AG10803 (cell line): ENCODE measurements at regions not wholly inside any gene's neighbourhood (a gene's known extent, or its start where the extent isn't known, plus 50 kb on each side); places are given as distances from the start of the nearest gene placed in this dataset.

Experiments
- DNase-seq: peaks from one replicate; pipeline ENCODE4 v3.0.0; 2010; ENCODE audit warnings: low read depth
- H3K4me3 ChIP-seq: 2 replicates; pipeline ENCODE4 v1.5.1; 2011; ENCODE audit warnings: mild to moderate bottlenecking, low read length, control low read depth
- CTCF ChIP-seq: conservative IDR thresholded peaks from 2 replicates; pipeline ENCODE4 v1.5.1; 2011; ENCODE audit warnings: mild to moderate bottlenecking, low read length, control low read depth, inconsistent platforms

GRCh38 chr6:67237277-67237676 lies 1397.8 kb upstream of the ADGRB3 start:
- TF ChIP-seq CTCF = no peak
- DNase-seq = no peak
- no peak overlapping the region for H3K4me3 ChIP-seq

GRCh38 chr6:67231092-67231491 lies 1404.0 kb upstream of the ADGRB3 start:
- no peak for DNase-seq
- no peak for TF ChIP-seq CTCF
- no peak overlapping the region for H3K4me3 ChIP-seq

GRCh38 chr6:67224989-67225388 lies 1410.1 kb upstream of the ADGRB3 start:
- DNase-seq = no peak
- no peak for TF ChIP-seq CTCF
- no peak overlapping the region for H3K4me3 ChIP-seq

- H3K4me3 ChIP-seq = no peak overlapping the region
- TF ChIP-seq CTCF = no peak
- no peak for DNase-seq
These were observed 1413.9 kb upstream of the ADGRB3 start for GRCh38 chr6:67221226-67221625.

- DNase-seq = no peak
- H3K4me3 ChIP-seq = no peak overlapping the region
- no peak for TF ChIP-seq CTCF
These were observed 1415.7 kb upstream of the ADGRB3 start for GRCh38 chr6:67219346-67219745.

GRCh38 chr6:67212584-67212983 lies 1422.5 kb upstream of the ADGRB3 start:
- no peak for TF ChIP-seq CTCF
- DNase-seq = no peak
- H3K4me3 ChIP-seq = no peak overlapping the region

GRCh38 chr6:67210450-67210849 lies 1424.6 kb upstream of the ADGRB3 start:
- no peak for DNase-seq
- TF ChIP-seq CTCF = no peak
- H3K4me3 ChIP-seq = no peak overlapping the region
